ENCODE measurements at regions not wholly inside any gene's neighbourhood (a gene's known extent, or its start where the extent isn't known, plus 50 kb on each side); places are given as distances from the start of the nearest gene placed in this dataset.

DNA sequence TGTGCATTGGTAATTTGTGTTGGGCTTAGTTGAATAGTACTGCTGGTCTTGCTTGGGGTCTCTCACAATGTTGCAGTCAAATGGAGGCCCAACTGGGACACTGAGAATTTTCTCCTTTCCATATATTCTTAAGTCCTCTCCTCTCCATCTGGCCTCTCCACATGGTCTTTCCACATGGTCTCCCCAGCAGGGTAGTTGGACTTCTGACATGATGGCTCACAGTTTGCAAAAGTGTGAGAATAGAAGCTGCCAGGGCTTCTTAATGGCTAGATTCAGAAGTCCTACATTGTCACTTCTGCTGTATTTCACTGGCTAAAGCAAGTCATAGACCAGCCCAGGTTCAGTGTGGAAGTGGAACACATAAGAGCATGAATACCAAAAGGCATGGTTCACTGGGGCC, 318.5 kb upstream of the TNP1 start:
- peaks cover 2% of the 10 kb centered on the region for H3K9me3 Mint-ChIP-seq (ENCODE audit: unreplicated experiment)
- no peaks in the 10 kb centered on the region for H3K27me3 Mint-ChIP-seq (ENCODE audit: low read depth, unreplicated experiment)
- TF ChIP-seq, protein P1, sequence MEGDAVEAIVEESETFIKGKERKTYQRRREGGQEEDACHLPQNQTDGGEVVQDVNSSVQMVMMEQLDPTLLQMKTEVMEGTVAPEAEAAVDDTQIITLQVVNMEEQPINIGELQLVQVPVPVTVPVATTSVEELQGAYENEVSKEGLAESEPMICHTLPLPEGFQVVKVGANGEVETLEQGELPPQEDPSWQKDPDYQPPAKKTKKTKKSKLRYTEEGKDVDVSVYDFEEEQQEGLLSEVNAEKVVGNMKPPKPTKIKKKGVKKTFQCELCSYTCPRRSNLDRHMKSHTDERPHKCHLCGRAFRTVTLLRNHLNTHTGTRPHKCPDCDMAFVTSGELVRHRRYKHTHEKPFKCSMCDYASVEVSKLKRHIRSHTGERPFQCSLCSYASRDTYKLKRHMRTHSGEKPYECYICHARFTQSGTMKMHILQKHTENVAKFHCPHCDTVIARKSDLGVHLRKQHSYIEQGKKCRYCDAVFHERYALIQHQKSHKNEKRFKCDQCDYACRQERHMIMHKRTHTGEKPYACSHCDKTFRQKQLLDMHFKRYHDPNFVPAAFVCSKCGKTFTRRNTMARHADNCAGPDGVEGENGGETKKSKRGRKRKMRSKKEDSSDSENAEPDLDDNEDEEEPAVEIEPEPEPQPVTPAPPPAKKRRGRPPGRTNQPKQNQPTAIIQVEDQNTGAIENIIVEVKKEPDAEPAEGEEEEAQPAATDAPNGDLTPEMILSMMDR (IDR thresholded peaks at IDR 0.05; ENCODE audit: insufficient read depth, low read depth, low read length): no peak
- TF ChIP-seq EZH2 (IDR thresholded peaks at IDR 0.05; ENCODE audit: insufficient read depth, low read length): no peak
- no peak overlapping the region for H3K4me3 Mint-ChIP-seq (ENCODE audit: unreplicated experiment)
- H3K4me3 ChIP-seq (ENCODE audit: insufficient read depth, low read depth, low read length): no peak overlapping the region
- DNase-seq (ENCODE audit: low read depth) (no peak), FAIRE-seq (no peak)
- H3K4me1 ChIP-seq (ENCODE audit: insufficient read depth, low read length): no peaks in the 10 kb centered on the region
- H3K9ac ChIP-seq (ENCODE audit: low read length): no peak overlapping the region
- no peaks in the 10 kb centered on the region for H3K27me3 ChIP-seq (ENCODE audit: insufficient read depth, low read length)
- H3K4me2 ChIP-seq (ENCODE audit: low read length): no peak overlapping the region
- no peaks in the 10 kb centered on the region for H3K4me1 Mint-ChIP-seq (ENCODE audit: low read depth, unreplicated experiment)
- no peaks in the 10 kb centered on the region for H3K36me3 ChIP-seq (ENCODE audit: insufficient read depth, low read length)
- no peaks in the 10 kb centered on the region for H3K79me2 ChIP-seq (ENCODE audit: insufficient read depth, low read length)
- H2AFZ ChIP-seq (ENCODE audit: low read depth, low read length): no peak overlapping the region
- H3K27ac Mint-ChIP-seq (ENCODE audit: unreplicated experiment): no peak overlapping the region
- H3K9me3 ChIP-seq (ENCODE audit: insufficient read depth, low read depth, low read length): no peaks in the 10 kb centered on the region
- H3K36me3 Mint-ChIP-seq (ENCODE audit: low read depth, unreplicated experiment): no peaks in the 10 kb centered on the region
- no peak overlapping the region for H3K27ac ChIP-seq (ENCODE audit: low read depth, low read length)
- no peaks in the 10 kb centered on the region for H4K20me1 ChIP-seq (ENCODE audit: insufficient read depth, low read length)

DNA sequence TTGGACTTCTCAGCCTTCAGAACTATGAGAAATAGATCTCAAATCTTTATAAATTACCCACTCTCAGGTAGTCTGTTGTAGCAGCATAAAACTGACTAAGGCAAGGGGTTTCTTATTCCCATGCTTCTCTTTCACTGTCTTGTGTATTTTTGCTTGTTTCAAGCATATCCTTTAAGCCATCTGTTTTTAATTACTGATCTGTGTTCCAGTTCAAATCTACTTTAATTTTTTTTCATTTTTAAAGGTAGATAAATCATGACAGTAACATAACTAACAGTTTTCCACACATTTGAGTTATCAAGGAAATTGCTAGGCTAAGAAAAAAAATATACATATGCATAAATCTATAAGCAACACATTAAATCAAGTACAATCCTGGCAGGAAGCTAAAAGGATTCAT, 317.9 kb upstream of the TNP1 start:
- no peaks in the 10 kb centered on the region for H3K36me3 Mint-ChIP-seq (ENCODE audit: low read depth, unreplicated experiment)
- H3K27ac Mint-ChIP-seq (ENCODE audit: unreplicated experiment): no peak overlapping the region
- FAIRE-seq (no peak), DNase-seq (ENCODE audit: low read depth) (no peak)
- Histone ChIP-seq H3K4me1 (ENCODE audit: insufficient read depth, low read length) (no peaks in the 10 kb centered on the region), H3K4me3 (ENCODE audit: insufficient read depth, low read depth, low read length) (no peak overlapping the region), H3K79me2 (ENCODE audit: insufficient read depth, low read length) (no peaks in the 10 kb centered on the region), H4K20me1 (ENCODE audit: insufficient read depth, low read length) (no peaks in the 10 kb centered on the region), H3K27me3 (ENCODE audit: insufficient read depth, low read length) (no peaks in the 10 kb centered on the region), H3K9me3 (ENCODE audit: insufficient read depth, low read depth, low read length) (no peaks in the 10 kb centered on the region), H3K4me2 (ENCODE audit: low read length) (no peak overlapping the region), H3K9ac (ENCODE audit: low read length) (no peak overlapping the region), H3K36me3 (ENCODE audit: insufficient read depth, low read length) (no peaks in the 10 kb centered on the region), H2AFZ (ENCODE audit: low read depth, low read length) (no peak overlapping the region), H3K27ac (ENCODE audit: low read depth, low read length) (no peak overlapping the region)
- no peak for TF ChIP-seq EZH2 (IDR thresholded peaks at IDR 0.05; ENCODE audit: insufficient read depth, low read length)
- TF ChIP-seq, protein P1 (IDR thresholded peaks at IDR 0.05; ENCODE audit: insufficient read depth, low read depth, low read length): no peak
- H3K4me3 Mint-ChIP-seq (ENCODE audit: unreplicated experiment): no peak overlapping the region
- H3K27me3 Mint-ChIP-seq (ENCODE audit: low read depth, unreplicated experiment): no peaks in the 10 kb centered on the region
- no peaks in the 10 kb centered on the region for H3K4me1 Mint-ChIP-seq (ENCODE audit: low read depth, unreplicated experiment)
- H3K9me3 Mint-ChIP-seq (ENCODE audit: unreplicated experiment): peaks cover 2% of the 10 kb centered on the region

DNA sequence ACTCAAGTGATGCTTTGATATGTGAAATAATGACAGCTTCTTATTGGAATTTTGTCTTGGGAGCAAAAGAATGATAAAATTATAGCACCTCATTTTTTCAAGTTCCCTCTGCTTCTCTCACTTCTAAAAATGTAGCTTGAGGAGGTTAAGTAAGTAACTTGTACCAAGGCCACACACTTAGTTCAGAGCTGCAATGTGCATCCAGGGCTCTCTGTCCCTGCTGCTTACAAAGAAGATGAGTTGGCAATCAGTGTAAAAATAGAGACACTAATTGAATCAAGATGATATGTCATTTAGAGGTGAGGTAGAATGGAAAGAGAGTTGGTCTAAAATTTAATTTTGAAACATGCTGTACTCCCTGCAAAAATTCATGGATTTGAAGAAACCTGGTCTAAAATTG, 312.0 kb upstream of the TNP1 start:
- H3K4me1 Mint-ChIP-seq (ENCODE audit: low read depth, unreplicated experiment): no peaks in the 10 kb centered on the region
- Histone ChIP-seq H3K4me1 (ENCODE audit: insufficient read depth, low read length) (no peaks in the 10 kb centered on the region), H3K36me3 (ENCODE audit: insufficient read depth, low read length) (no peaks in the 10 kb centered on the region), H2AFZ (ENCODE audit: low read depth, low read length) (no peak overlapping the region), H3K4me2 (ENCODE audit: low read length) (no peak overlapping the region), H3K79me2 (ENCODE audit: insufficient read depth, low read length) (no peaks in the 10 kb centered on the region), H3K9ac (ENCODE audit: low read length) (no peak overlapping the region), H3K27me3 (ENCODE audit: insufficient read depth, low read length) (no peaks in the 10 kb centered on the region), H3K4me3 (ENCODE audit: insufficient read depth, low read depth, low read length) (no peak overlapping the region), H4K20me1 (ENCODE audit: insufficient read depth, low read length) (no peaks in the 10 kb centered on the region), H3K27ac (ENCODE audit: low read depth, low read length) (no peak overlapping the region), H3K9me3 (ENCODE audit: insufficient read depth, low read depth, low read length) (no peaks in the 10 kb centered on the region)
- DNase-seq (ENCODE audit: low read depth) (no peak), FAIRE-seq (no peak)
- no peak overlapping the region for H3K27ac Mint-ChIP-seq (ENCODE audit: unreplicated experiment)
- peaks cover 10% of the 10 kb centered on the region for H3K9me3 Mint-ChIP-seq (ENCODE audit: unreplicated experiment)
- no peaks in the 10 kb centered on the region for H3K36me3 Mint-ChIP-seq (ENCODE audit: low read depth, unreplicated experiment)
- TF ChIP-seq, protein P1 (IDR thresholded peaks at IDR 0.05; ENCODE audit: insufficient read depth, low read depth, low read length): no peak
- TF ChIP-seq EZH2 (IDR thresholded peaks at IDR 0.05; ENCODE audit: insufficient read depth, low read length): no peak
- H3K27me3 Mint-ChIP-seq (ENCODE audit: low read depth, unreplicated experiment): no peaks in the 10 kb centered on the region
- no peak overlapping the region for H3K4me3 Mint-ChIP-seq (ENCODE audit: unreplicated experiment)
